OCI-LY3 (cell line): ENCODE measurements at regions not wholly inside any gene's neighbourhood (a gene's known extent, or its start where the extent isn't known, plus 50 kb on each side); places are given as distances from the start of the nearest gene placed in this dataset.

Experiments
- CTCF ChIP-seq: fragments of 200-600, 300-600 bp; sonication (generic); IDR thresholded peaks from 2 replicates; pipeline ENCODE4 v1.5.1; 2014; ENCODE audit warnings: antibody characterized with exemption, low read length, low read depth
- EZH2phosphoT487 ChIP-seq: fragments of 200-600 bp; shearing (Covaris generic); IDR thresholded peaks from 2 replicates; pipeline ENCODE4 v1.6.1; 2018; ENCODE audit warnings: antibody characterized with exemption, mixed run types, low read depth

GRCh38 chr5:88539693-88540365, 271.2 kb upstream of the TMEM161B start:
- TF ChIP-seq CTCF (no peak), EZH2phosphoT487 (no peak)
